GM21825 (cell line): ENCODE measurements at regions not wholly inside any gene's neighbourhood (a gene's known extent, or its start where the extent isn't known, plus 50 kb on each side); places are given as distances from the start of the nearest gene placed in this dataset.
"Not testable (repeated sequence)": the region's sequence is repeated elsewhere in the genome, so short reads cannot be mapped to it uniquely, and the experiment has no call there.

ENCODE experiments used
- ATAC-seq: cut with Tn5 transposase; IDR thresholded peaks from one replicate; pipeline ENCODE4 v1.9.1; 2021; ENCODE audit warnings: mild to moderate bottlenecking, moderate library complexity; ENCODE audit not compliant: unreplicated experiment

GRCh38 chr3:152148579-152148978, 120.2 kb upstream of the MBNL1 start:
- ATAC-seq, result no peak

- ATAC-seq, result no peak
Measured at GRCh38 chr3:152149832-152150231, 118.9 kb upstream of the MBNL1 start.

GRCh38 chr3:152151216-152151876, 117.4 kb upstream of the MBNL1 start:
- ATAC-seq, result no peak

- not testable (repeated sequence) for ATAC-seq
Measured at GRCh38 chr3:152151877-152152765, 116.6 kb upstream of the MBNL1 start.

GRCh38 chr3:152153115-152153514, 115.6 kb upstream of the MBNL1 start:
- not testable (repeated sequence) for ATAC-seq

GRCh38 chr3:152155246-152156020, 113.3 kb upstream of the MBNL1 start:
- ATAC-seq, result no peak

GRCh38 chr3:152156880-152157279, 111.8 kb upstream of the MBNL1 start:
- no peak for ATAC-seq

- no peak for ATAC-seq
Measured at GRCh38 chr3:152157337-152157736, 111.4 kb upstream of the MBNL1 start.

GRCh38 chr3:152159328-152159727, 109.4 kb upstream of the MBNL1 start:
- ATAC-seq, result no peak

GRCh38 chr3:152160350-152161011, 108.2 kb upstream of the MBNL1 start:
- ATAC-seq, result no peak

GRCh38 chr3:152172460-152172859, 96.3 kb upstream of the MBNL1 start:
- ATAC-seq, result no peak

GRCh38 chr3:152173627-152174026, 95.1 kb upstream of the MBNL1 start:
- ATAC-seq, result no peak

- no peak for ATAC-seq
Measured at GRCh38 chr3:152174876-152175527, 93.7 kb upstream of the MBNL1 start.

- no peak for ATAC-seq
Measured at GRCh38 chr3:152175528-152175889, 93.2 kb upstream of the MBNL1 start.

GRCh38 chr3:152176241-152176640, 92.5 kb upstream of the MBNL1 start:
- no peak for ATAC-seq

- ATAC-seq, result no peak
Measured at GRCh38 chr3:152176998-152177397, 91.7 kb upstream of the MBNL1 start.

GRCh38 chr3:152177757-152178156, 91.0 kb upstream of the MBNL1 start:
- peak; percentile 96 for ATAC-seq

- ATAC-seq, result peak; percentile 68
Measured at GRCh38 chr3:152183473-152183872, 85.3 kb upstream of the MBNL1 start.

- ATAC-seq, result no peak
Measured at GRCh38 chr3:152184971-152185686, 83.6 kb upstream of the MBNL1 start.
